ENCODE measurements at regions not wholly inside any gene's neighbourhood (a gene's known extent, or its start where the extent isn't known, plus 50 kb on each side); places are given as distances from the start of the nearest gene placed in this dataset.

- intact Hi-C loops (cut with micrococcal nuclease), result no loop called here
- Mint-ChIP-seq H3K4me3 (no peak overlapping the region), H3K9me3 (no peaks in the 10 kb centered on the region), H3K36me3 (ENCODE audit: low read depth) (no peaks in the 10 kb centered on the region), H3K27me3 (no peaks in the 10 kb centered on the region), H3K4me1 (no peaks in the 10 kb centered on the region), H3K27ac (no peak overlapping the region)
- no peak for ATAC-seq (ENCODE audit: low read depth)
- CTCF ChIA-PET, result no interaction called here
- no peak for DNase-seq
- POLR2A ChIA-PET, result no interaction called here
- TF ChIP-seq, protein P1, sequence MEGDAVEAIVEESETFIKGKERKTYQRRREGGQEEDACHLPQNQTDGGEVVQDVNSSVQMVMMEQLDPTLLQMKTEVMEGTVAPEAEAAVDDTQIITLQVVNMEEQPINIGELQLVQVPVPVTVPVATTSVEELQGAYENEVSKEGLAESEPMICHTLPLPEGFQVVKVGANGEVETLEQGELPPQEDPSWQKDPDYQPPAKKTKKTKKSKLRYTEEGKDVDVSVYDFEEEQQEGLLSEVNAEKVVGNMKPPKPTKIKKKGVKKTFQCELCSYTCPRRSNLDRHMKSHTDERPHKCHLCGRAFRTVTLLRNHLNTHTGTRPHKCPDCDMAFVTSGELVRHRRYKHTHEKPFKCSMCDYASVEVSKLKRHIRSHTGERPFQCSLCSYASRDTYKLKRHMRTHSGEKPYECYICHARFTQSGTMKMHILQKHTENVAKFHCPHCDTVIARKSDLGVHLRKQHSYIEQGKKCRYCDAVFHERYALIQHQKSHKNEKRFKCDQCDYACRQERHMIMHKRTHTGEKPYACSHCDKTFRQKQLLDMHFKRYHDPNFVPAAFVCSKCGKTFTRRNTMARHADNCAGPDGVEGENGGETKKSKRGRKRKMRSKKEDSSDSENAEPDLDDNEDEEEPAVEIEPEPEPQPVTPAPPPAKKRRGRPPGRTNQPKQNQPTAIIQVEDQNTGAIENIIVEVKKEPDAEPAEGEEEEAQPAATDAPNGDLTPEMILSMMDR (IDR thresholded peaks at IDR 0.05), result no peak
Observed at GRCh38 chr18:46377557-46377956, 273.4 kb downstream of the HAUS1 start.

GRCh38 chr18:46378126-46378863, 274.1 kb downstream of the HAUS1 start:
- CTCF ChIA-PET, result no interaction called here

DNA sequence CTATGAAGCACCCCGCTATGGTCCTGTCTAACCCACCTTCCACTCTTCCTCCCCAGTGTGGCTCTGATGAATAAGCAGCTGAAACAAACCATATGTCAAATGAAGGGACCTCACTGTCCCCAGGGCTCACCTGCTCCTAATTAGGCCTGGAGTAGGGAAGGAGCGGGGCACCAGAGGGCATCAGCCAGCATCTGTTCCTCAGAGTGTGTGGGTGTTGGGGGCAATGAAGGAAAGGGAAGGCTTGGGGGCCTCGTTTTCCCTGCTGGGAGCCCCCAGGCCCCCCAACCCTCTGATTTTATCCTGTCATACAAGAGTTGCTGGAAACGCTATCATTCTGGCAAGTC, 274.7 kb downstream of the HAUS1 start:
- Mint-ChIP-seq H3K9me3 (no peaks in the 10 kb centered on the region), H3K4me3 (no peak overlapping the region), H3K27me3 (no peaks in the 10 kb centered on the region), H3K36me3 (ENCODE audit: low read depth) (no peaks in the 10 kb centered on the region), H3K4me1 (no peaks in the 10 kb centered on the region), H3K27ac (no peak overlapping the region)
- CTCF ChIA-PET, result no interaction called here
- intact Hi-C loops (cut with micrococcal nuclease), result no loop called here
- ATAC-seq (ENCODE audit: low read depth) (no peak), DNase-seq (no peak)
- POLR2A ChIA-PET, result no interaction called here
- TF ChIP-seq, protein P1 (IDR thresholded peaks at IDR 0.05), result no peak

More at GRCh38 chr18:46378126-46378863, 274.1 kb downstream of the HAUS1 start:
- POLR2A ChIA-PET, result no interaction called here
- TF ChIP-seq, protein P1 (IDR thresholded peaks at IDR 0.05), result no peak
- H3K4me3 Mint-ChIP-seq, result no peak overlapping the region
- H3K36me3 Mint-ChIP-seq (ENCODE audit: low read depth), result no peaks in the 10 kb centered on the region
- ATAC-seq (ENCODE audit: low read depth) (no peak), DNase-seq (no peak)
- no peaks in the 10 kb centered on the region for H3K4me1 Mint-ChIP-seq
- H3K9me3 Mint-ChIP-seq, result no peaks in the 10 kb centered on the region
- H3K27ac Mint-ChIP-seq, result no peak overlapping the region
- no peaks in the 10 kb centered on the region for H3K27me3 Mint-ChIP-seq
- intact Hi-C loops (cut with micrococcal nuclease), result no loop called here

GRCh38 chr18:46379323-46379950, 275.3 kb downstream of the HAUS1 start:
- ATAC-seq (ENCODE audit: low read depth), result no peak
- Mint-ChIP-seq H3K4me1 (no peaks in the 10 kb centered on the region), H3K27ac (no peak overlapping the region), H3K27me3 (no peaks in the 10 kb centered on the region), H3K9me3 (no peaks in the 10 kb centered on the region), H3K36me3 (ENCODE audit: low read depth) (no peaks in the 10 kb centered on the region), H3K4me3 (no peak overlapping the region)
- intact Hi-C loops (cut with micrococcal nuclease), result no loop called here
- no peak for DNase-seq
- ChIA-PET CTCF (no interaction called here), POLR2A (no interaction called here)
- TF ChIP-seq, protein P1 (IDR thresholded peaks at IDR 0.05), result no peak

DNA sequence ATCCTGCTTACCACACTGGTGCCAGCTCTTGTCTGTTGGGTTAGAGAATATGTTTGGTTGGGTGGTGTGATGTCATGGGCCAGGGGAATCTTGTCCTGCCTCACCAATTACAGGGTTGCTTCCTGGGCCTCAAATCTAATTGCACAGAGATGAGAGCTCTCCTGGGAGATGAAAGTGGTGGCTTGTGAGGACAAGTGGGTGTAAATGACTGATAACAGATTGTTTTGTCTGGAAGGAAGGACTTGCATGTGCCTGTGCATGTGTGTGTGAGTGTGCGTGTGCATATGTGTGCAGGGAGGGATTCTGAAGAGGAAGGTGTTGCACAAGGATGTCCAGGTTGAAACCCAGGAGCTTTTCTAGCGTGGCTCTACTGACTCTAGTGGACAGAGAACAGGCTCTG, 271.9 kb downstream of the LOXHD1 start:
- CTCF ChIA-PET, result no interaction called here
- no peak overlapping the region for H3K4me3 Mint-ChIP-seq
- POLR2A ChIA-PET, result no interaction called here
- H3K27me3 Mint-ChIP-seq, result no peaks in the 10 kb centered on the region
- no peak for ATAC-seq (ENCODE audit: low read depth)
- no peaks in the 10 kb centered on the region for H3K9me3 Mint-ChIP-seq
- no peaks in the 10 kb centered on the region for H3K4me1 Mint-ChIP-seq
- intact Hi-C loops (cut with micrococcal nuclease), result no loop called here
- no peak overlapping the region for H3K27ac Mint-ChIP-seq
- TF ChIP-seq, protein P1 (IDR thresholded peaks at IDR 0.05), result no peak
- H3K36me3 Mint-ChIP-seq (ENCODE audit: low read depth), result no peaks in the 10 kb centered on the region
- DNase-seq, result no peak

Data from activated B cell treated with CpG ODN at 0.5 μM for 24 hours (primary cell).